ENCODE measurements at regions not wholly inside any gene's neighbourhood (a gene's known extent, or its start where the extent isn't known, plus 50 kb on each side); places are given as distances from the start of the nearest gene placed in this dataset.

DNA sequence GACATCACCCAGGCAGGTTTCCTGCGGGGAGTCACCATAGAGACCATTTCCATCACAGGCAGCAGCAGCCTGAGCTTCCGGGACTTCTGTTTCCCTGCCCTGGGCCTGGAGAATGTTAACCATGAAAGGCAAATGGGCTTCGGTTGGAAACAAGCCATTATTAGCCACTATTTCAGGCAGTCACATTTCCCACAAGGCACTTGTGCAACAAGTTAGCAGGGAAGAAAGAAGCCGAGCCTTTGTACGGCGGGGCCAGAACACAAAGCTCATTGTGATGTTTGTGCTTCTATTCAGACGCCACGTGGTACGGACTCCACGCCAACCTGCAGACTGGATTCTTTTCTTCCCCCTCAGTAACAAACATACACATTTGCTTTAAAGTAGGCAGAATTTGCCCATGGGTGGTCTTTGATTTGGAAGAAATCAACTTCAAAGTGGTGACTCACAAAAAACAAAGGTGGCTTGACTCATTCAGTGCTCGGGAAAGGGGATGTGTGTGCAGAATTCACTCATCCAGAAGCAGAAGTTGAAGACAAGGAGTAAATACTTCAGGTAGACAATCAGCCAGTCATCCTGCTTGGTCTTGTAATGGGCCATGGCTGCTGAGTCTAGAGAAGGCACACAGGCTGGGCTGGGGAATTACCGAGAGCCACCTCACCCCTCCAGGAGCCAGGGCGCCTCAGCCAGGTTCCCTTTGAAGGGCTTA, 154.2 kb upstream of the PRMT8 start:
- peak; percentile 88 for DNase-seq (ENCODE audit: low spot score)

DNA sequence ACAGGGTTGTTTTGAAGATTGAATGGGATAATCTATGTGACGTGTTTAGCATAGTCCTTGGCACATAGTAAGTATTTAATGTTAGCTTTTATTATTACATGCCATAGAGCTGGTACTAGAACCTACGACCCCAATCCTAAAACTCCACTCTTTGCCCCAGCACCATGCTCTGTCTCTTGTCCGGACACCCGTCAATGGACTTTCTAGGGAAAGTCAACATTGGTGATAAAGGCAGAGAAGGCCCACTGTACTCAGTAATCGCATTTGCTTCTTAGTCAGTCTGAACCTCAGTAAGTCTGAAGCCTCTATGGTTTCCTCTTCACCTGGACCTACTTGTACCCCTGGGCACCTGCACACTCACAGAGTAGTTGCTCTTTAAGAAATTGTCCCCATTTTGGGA, 153.1 kb upstream of the PRMT8 start:
- DNase-seq (ENCODE audit: low spot score), result no peak

DNA sequence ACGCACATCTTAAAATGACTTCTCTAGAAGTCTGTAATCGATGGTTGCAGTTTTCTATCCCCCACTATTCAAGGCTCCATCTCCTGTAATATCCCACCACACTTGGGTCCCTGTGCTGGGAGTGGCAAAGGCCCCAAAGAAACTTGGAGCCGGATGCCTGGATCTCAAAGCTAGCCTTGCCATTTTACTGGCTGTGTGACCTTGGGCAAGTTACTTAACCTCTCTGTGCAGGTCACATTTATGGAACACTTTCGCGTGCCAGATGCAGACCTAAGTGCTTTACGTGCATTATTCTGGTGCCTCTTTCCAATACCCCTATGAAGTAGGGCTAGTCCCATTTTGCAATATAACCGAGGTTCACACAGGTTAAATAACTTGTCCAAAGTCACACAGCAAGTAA, 151.8 kb upstream of the PRMT8 start:
- no peak for DNase-seq (ENCODE audit: low spot score)

- no peak for DNase-seq (ENCODE audit: low spot score)
These were observed 149.4 kb upstream of the PRMT8 start for GRCh38 chr12:3341594-3341993.

DNA sequence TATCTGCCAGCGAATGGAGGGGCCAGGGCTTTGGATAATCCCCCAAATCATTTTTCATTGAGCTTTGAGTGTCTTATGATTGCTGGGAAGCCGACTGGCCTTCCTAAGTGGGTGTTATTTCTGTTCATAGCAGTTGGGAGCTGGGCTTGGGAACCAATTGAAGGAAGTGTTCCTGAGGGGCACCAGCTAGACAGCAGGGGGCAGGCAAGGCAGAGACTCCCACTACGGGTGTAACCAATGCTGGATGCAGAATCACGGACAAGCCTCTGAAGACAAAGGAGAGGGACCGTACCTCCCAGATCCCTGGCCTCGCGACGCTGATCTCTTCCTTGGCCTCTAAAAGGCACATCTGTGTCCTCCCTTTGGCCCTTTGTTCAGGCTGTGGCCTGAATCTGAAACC, 149.0 kb upstream of the PRMT8 start:
- peak; percentile 50 for DNase-seq (ENCODE audit: low spot score)

DNA sequence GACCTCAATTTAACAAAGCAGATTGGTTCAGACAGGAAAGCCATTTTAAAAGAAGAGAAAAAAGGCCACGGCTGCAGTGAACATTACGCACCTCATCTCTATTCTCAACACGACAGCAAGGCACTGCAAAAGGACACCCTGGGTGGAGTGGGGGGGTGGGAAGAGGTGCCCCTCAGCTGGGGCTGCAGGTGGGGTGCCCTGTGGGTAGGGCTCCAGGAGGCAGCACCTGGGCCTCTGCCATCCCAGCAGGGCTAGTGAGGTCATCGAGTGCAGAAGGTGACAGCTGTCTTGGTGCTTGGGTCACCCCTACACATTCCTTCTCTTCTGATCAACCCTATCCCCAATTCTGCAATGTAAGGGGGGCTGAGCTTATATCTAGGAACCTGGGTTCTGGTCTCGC, 142.9 kb upstream of the PRMT8 start:
- no peak for DNase-seq (ENCODE audit: low spot score)

GRCh38 chr12:3350432-3350831, 140.6 kb upstream of the PRMT8 start:
- no peak for DNase-seq (ENCODE audit: low spot score)

GRCh38 chr12:3351731-3352130, 139.3 kb upstream of the PRMT8 start:
- peak; percentile 45 for DNase-seq (ENCODE audit: low spot score)

- peak; percentile 77 for DNase-seq (ENCODE audit: low spot score)
These were observed 138.8 kb upstream of the PRMT8 start for GRCh38 chr12:3352230-3352629.

- no peak for DNase-seq (ENCODE audit: low spot score)
These were observed 137.4 kb upstream of the PRMT8 start for GRCh38 chr12:3353621-3354020.

- DNase-seq (ENCODE audit: low spot score), result no peak
These were observed 136.4 kb upstream of the PRMT8 start for GRCh38 chr12:3354586-3354985.

DNA sequence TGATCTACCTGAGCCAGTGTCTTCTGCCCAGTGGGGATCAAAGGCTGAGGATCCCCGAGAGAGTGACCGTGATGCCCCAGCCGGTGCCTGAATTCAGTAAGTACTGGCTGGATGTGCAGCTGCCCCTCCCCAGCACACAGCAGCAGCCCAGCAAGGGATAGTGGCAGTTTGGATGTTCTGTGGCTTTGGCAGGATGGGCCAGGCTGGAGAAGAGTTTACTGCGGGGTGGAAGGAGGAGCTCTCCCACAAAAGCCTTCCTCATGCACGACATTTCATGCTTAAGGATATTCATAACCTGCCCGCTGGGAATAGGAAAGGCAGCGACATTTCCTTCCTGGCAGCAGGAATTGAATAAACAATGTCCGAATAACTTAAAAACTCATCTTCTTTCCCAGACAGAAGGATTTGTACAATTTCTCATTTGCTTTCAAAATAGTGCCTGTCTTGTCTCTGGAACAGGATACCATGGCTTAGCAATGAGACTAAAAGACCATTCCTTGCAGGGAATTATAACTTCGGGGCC, 135.6 kb upstream of the PRMT8 start:
- DNase-seq (ENCODE audit: low spot score), result no peak

DNA sequence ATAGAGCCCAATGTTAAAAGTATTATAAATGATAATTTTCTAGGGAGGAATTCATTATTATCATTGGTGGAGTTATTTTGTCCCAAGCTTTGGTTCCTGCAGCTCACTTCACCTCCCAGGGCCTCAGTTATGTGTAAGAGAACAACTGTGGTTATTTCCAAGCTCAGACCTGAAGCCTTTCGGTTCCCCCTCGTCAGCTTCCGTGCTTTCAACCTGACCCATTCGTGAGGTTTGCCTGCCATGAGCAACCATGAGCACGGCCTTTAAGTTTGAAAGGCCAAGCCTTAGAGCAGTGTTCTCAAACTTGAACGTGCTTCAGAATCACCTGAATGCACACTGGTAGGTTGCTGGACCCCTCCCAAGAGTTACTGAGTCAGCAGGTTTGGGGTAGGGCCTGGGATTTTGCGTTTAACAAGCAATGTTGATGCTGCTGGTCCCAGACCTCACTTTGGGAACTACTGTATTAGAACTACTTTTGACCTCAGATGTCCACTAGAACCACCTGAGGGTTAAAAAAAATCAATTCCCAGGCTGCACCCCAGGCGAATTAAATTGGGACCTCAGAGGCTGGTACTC, 133.0 kb upstream of the PRMT8 start:
- no peak for DNase-seq (ENCODE audit: low spot score)

DNA sequence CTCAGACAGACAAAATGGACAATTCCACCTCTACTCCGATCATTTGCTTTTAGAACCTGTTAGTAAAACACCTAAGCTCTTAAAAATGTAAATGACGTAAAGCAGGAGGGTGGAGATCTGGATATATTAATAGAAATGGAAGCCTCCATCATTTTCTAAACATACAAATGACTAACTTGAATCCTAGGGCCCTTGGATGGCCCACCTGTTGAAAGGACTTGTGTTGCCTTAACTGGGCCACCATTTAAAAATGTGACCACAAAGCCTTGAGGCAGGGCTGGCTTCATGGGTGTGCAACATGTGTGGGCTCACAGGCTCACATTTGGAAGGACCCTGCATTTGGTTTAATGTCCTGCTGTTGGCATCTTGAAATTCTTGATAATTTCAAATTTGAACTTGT, 131.5 kb upstream of the PRMT8 start:
- DNase-seq (ENCODE audit: low spot score), result no peak

GRCh38 chr12:3361146-3361545, 129.9 kb upstream of the PRMT8 start:
- DNase-seq (ENCODE audit: low spot score), result no peak

DNA sequence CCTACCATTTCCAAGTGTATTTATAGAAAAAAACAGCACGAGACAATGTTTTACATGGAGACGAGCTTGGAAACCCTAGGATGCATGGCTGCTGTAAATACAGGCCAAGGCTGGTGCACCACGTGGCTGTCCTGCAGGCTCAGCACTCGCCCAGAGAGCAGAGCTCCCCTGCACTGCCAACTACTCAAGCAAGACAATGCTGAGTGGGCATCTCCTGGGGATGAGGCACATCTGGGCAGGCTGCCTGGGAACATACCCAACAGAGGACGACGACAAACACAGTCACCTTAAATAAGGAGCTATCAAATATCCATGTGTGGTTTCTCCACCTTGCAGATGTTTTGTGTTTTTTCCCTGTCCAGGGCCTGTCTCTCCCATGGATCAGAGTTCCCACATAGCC, 128.3 kb upstream of the PRMT8 start:
- no peak for DNase-seq (ENCODE audit: low spot score)

GRCh38 chr12:3363608-3364007, 127.4 kb upstream of the PRMT8 start:
- DNase-seq (ENCODE audit: low spot score), result no peak

DNA sequence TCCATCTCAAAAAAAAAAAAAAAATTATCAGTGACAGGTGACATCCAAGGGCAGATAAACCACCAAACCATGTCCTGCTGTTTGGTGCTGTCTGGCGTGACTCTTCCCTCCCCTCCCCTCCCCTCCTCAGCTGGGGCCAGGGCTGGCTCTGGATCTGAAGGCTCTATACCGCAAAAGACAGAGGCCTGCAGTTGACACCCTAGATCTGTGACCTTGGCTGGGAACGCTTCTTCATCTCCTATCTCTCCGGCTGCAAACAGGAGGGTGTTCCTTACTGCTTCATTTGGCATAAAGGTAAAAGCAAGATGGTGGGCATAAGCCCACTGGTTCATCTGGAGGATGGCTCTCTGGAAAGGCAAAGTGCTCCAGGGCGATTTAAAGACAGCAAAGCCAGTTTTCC, 126.8 kb upstream of the PRMT8 start:
- DNase-seq (ENCODE audit: low spot score), result no peak

- DNase-seq (ENCODE audit: low spot score), result no peak
These were observed 126.1 kb upstream of the PRMT8 start for GRCh38 chr12:3364661-3365462.

DNA sequence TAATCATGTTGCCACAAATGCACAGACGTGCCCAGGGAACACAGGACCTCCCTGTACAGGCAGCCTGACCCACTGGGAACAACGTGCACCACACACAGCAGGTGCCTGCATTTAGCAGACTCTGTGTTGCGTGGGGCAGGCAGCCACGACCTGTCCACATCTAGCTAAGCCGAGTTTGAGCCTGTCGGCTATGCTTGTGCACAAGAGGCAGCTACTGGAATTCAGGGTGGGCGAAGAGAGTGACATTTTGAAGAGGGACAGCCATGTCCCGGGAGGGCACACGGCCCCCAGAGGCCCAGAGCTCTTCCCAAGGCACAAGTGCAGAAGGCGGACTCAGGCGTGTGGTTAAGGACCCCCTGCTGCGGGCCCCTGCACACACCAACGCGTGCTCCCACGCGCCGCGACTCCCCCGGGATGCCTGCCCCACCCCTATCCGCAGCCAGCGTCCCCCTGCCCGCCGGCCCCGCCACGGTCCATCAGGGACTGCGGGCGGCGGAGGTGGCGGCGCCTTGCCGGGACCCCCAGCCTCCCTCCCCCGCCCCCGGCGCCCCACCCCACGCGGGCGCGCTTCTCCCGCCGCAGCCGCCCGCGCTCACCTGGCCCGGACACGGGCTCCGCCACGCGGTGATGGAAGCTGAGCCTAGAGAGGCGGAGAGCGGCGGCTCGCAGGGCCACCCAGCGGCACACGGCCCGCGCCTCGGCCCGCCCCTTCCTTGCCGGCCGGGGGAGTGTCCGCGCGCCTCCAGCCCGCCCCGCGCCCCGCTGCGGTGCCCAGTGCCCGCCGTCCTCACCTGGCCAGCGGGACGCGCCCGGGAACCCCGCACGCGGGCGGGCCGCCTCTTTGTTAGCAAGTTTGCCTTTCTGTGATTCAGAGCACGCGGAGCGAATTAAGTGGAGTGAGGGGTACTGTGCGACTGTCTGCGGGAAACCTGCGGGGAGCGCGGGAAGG, 125.3 kb upstream of the PRMT8 start:
- no peak for DNase-seq (ENCODE audit: low spot score)

GRCh38 chr12:3366451-3367110, 124.4 kb upstream of the PRMT8 start:
- DNase-seq (ENCODE audit: low spot score), result no peak
